H9 (cell line): ENCODE measurements at regions not wholly inside any gene's neighbourhood (a gene's known extent, or its start where the extent isn't known, plus 50 kb on each side); places are given as distances from the start of the nearest gene placed in this dataset.

ENCODE experiments used
- DNase-seq: peaks from one replicate; pipeline ENCODE4 v3.0.0-alpha.2; 2017
- H2AFZ ChIP-seq: one replicate; pipeline ENCODE4 v1.6.1; 2013; ENCODE audit warnings: mild to moderate bottlenecking, low read length, control low read depth, moderate library complexity
- H2AK5ac ChIP-seq: 2 replicates; pipeline ENCODE4 v1.6.1; 2013; ENCODE audit warnings: low read length, control low read depth, mixed read lengths; ENCODE audit not compliant: insufficient read length
- H2BK120ac ChIP-seq: one replicate; pipeline ENCODE4 v1.6.1; 2013; ENCODE audit warnings: low read depth, mild to moderate bottlenecking, low read length, control low read depth, inconsistent platforms; ENCODE audit not compliant: poor library complexity, severe bottlenecking
- H2BK12ac ChIP-seq: 2 replicates; pipeline ENCODE4 v1.6.1; 2013; ENCODE audit warnings: low read length, control low read depth, mixed read lengths, low read depth; ENCODE audit not compliant: insufficient read length
- H2BK15ac ChIP-seq: 2 replicates; pipeline ENCODE4 v1.6.1; 2013; ENCODE audit warnings: low read depth, low read length, control low read depth
- H2BK20ac ChIP-seq: one replicate; pipeline ENCODE4 v1.6.1; 2013; ENCODE audit warnings: low read depth, mild to moderate bottlenecking, low read length, control low read depth, inconsistent platforms; ENCODE audit not compliant: poor library complexity, severe bottlenecking
- H2BK5ac ChIP-seq: 2 replicates; pipeline ENCODE4 v1.6.1; 2013; ENCODE audit warnings: low read length, control low read depth, mixed read lengths; ENCODE audit not compliant: insufficient read length
- H3K14ac ChIP-seq: 2 replicates; pipeline ENCODE4 v1.6.1; 2013; ENCODE audit warnings: low read length, control low read depth; ENCODE audit not compliant: insufficient read depth
- H3K18ac ChIP-seq: 2 replicates; pipeline ENCODE4 v1.6.1; 2013; ENCODE audit warnings: low read depth, mild to moderate bottlenecking, mixed read lengths, low read length, control low read depth; ENCODE audit not compliant: insufficient read length
- H3K23ac ChIP-seq: 2 replicates; pipeline ENCODE4 v1.6.1; 2013; ENCODE audit warnings: low read length, control low read depth, mixed read lengths, low read depth; ENCODE audit not compliant: insufficient read length
- H3K23me2 ChIP-seq: 2 replicates; pipeline ENCODE4 v1.6.1; 2013; ENCODE audit warnings: low read depth, mild to moderate bottlenecking, mixed read lengths, low read length, control low read depth; ENCODE audit not compliant: insufficient read length, poor library complexity, severe bottlenecking
- H3K27ac ChIP-seq: 2 replicates; pipeline ENCODE4 v1.5.1; 2013; ENCODE audit warnings: low read length, control low read depth, mixed read lengths, low read depth; ENCODE audit not compliant: insufficient read length
- H3K27me3 ChIP-seq: 2 replicates; pipeline ENCODE4 v1.6.1; 2013; ENCODE audit warnings: low read length, control low read depth, inconsistent platforms; ENCODE audit not compliant: insufficient read depth
- H3K4ac ChIP-seq: 2 replicates; pipeline ENCODE4 v1.6.1; 2013; ENCODE audit warnings: low read depth, mild to moderate bottlenecking, control low read depth, inconsistent platforms, low read length, moderate library complexity
- H3K4me1 ChIP-seq: 2 replicates; pipeline ENCODE4 v1.6.1; 2013; ENCODE audit warnings: low read length, control low read depth, inconsistent platforms; ENCODE audit not compliant: insufficient read depth
- H3K4me2 ChIP-seq: 2 replicates; pipeline ENCODE4 v1.6.1; 2013; ENCODE audit warnings: low read length, control low read depth, mixed read lengths; ENCODE audit not compliant: insufficient read length, insufficient read depth
- H3K56ac ChIP-seq: 2 replicates; pipeline ENCODE4 v1.6.1; 2013; ENCODE audit warnings: low read depth, mild to moderate bottlenecking, mixed read lengths, low read length, control low read depth; ENCODE audit not compliant: insufficient read length
- H3K79me1 ChIP-seq: 2 replicates; pipeline ENCODE4 v1.6.1; 2013; ENCODE audit warnings: low read depth, mild to moderate bottlenecking, moderate library complexity, low read length, control low read depth, inconsistent platforms; ENCODE audit not compliant: insufficient read depth, poor library complexity, severe bottlenecking
- H3K79me2 ChIP-seq: 2 replicates; pipeline ENCODE4 v1.6.1; 2013; ENCODE audit warnings: low read length, control low read depth, inconsistent platforms; ENCODE audit not compliant: insufficient read depth
- H3K9ac ChIP-seq: 2 replicates; pipeline ENCODE4 v1.6.1; 2013; ENCODE audit warnings: low read length, control low read depth, mixed read lengths; ENCODE audit not compliant: insufficient read length; ENCODE audit errors: extremely low read depth
- H3K9me3 ChIP-seq: one replicate; pipeline ENCODE4 v1.6.1; 2013; ENCODE audit warnings: low read depth, low read length, inconsistent platforms; ENCODE audit not compliant: control insufficient read depth
- H3T11ph ChIP-seq: one replicate; pipeline ENCODE4 v1.6.1; 2013; ENCODE audit warnings: mild to moderate bottlenecking, low read length, control low read depth, inconsistent platforms
- H4K20me1 ChIP-seq: one replicate; pipeline ENCODE4 v1.6.1; 2013; ENCODE audit not compliant: control insufficient read depth, insufficient read length, insufficient read depth
- H4K5ac ChIP-seq: 2 replicates; pipeline ENCODE4 v1.6.1; 2013; ENCODE audit warnings: low read depth, mild to moderate bottlenecking, mixed read lengths, low read length, control low read depth; ENCODE audit not compliant: insufficient read length
- H4K8ac ChIP-seq: replicated peaks from 2 replicates; pipeline ENCODE4 v1.6.1; 2013; ENCODE audit warnings: low read length, control low read depth, mixed read lengths, low read depth; ENCODE audit not compliant: insufficient read length
- H4K91ac ChIP-seq: 2 replicates; pipeline ENCODE4 v1.6.1; 2013; ENCODE audit warnings: low read depth, mild to moderate bottlenecking, moderate library complexity, mixed read lengths, low read length, control low read depth; ENCODE audit not compliant: insufficient read length
- H3K27ac Mint-ChIP-seq, 3 experiments: 2 replicates in 2 of 3; 3 replicates in 1 of 3; pipeline ENCODE4 v1.8.0; 2020 to 2021; ENCODE audit warnings: mixed read lengths in 3 of 3, mild to moderate bottlenecking in 1 of 3, moderate library complexity in 1 of 3
- H3K27me3 Mint-ChIP-seq: 2 replicates; pipeline ENCODE4 v1.8.0; 2021; ENCODE audit warnings: low read depth, mild to moderate bottlenecking, moderate library complexity, mixed read lengths
- H3K36me3 Mint-ChIP-seq, 3 experiments: 2 replicates in 2 of 3; 3 replicates in 1 of 3; pipeline ENCODE4 v1.8.0; 2020 to 2021; ENCODE audit warnings: low read depth in 3 of 3, mixed read lengths in 3 of 3; ENCODE audit not compliant: insufficient read depth in 1 of 3
- H3K4me1 Mint-ChIP-seq, 2 experiments: 2 replicates each; pipeline ENCODE4 v1.8.0; 2020; ENCODE audit warnings: mixed read lengths in 2 of 2
- H3K4me3 Mint-ChIP-seq, 2 experiments: 2 replicates in 1 of 2; 3 replicates in 1 of 2; pipeline ENCODE4 v1.8.0; 2020 to 2021; ENCODE audit warnings: mild to moderate bottlenecking in 2 of 2, mixed read lengths in 2 of 2, moderate library complexity in 1 of 2
- H3K9me3 Mint-ChIP-seq, 2 experiments: 2 replicates in 1 of 2; 3 replicates in 1 of 2; pipeline ENCODE4 v1.8.0; 2020; ENCODE audit warnings: mild to moderate bottlenecking in 2 of 2, mixed read lengths in 2 of 2, moderate library complexity in 1 of 2
- CTCF ChIP-seq: fragments of 200-600 bp; sonication (generic); conservative IDR thresholded peaks from 3 replicates; pipeline ENCODE4 v1.8.0; 2021; ENCODE audit warnings: antibody characterized with exemption, mild to moderate bottlenecking
- WGBS: extraction: QIAGEN DNeasy Blood & Tissue Kit; methylation state at CpG from one replicate; pipeline ENCODE4 v1.1.7; 2013; ENCODE audit warnings: missing lambda C conversion rate, low lambda C conversion rate, mixed read lengths; ENCODE audit not compliant: insufficient read length; ENCODE audit errors: extremely low coverage; 5-methylcytosine and 5-hydroxymethylcytosine counted together

DNA sequence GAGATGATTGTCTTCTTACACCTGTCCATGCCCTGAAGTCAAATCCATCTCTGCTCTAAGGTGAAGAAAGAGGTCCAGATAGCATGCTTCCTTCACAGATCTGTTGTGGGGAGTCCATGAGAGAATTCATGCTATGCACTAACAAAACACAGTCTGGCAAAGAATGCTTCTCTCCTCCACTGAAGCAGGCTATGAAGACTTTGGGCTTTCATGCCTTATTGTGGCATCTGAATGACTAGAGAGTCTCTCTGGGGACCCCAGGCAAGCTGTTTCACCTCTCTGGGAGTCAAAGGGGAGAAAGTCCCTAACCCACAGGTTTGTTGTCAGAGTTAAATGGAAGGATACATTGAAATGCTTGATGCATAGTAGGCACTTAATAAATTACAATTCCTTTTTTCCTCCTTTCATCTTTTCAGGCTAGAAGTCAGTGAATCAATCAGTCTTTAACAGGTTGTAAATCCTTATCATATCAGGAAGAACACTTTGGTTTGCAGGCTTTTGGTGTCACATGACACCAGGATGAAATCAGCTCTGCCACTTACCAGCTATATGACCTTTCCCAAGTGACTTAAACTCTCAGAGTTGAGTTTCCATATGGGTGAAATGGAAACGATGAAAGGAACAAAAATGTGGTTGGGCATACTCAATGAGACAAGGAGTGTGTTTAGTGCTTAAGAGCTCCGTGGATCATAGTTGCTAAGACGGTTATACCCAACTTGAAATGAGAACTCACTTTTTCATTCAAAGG, 200.1 kb upstream of the DAB1 start:
- Histone ChIP-seq H3K9ac (no peak overlapping the region), H2BK12ac (no peak overlapping the region), H3K79me1 (no peaks in the 10 kb centered on the region), H3K56ac (no peak overlapping the region), H3K18ac (no peak overlapping the region), H2BK120ac (no peak overlapping the region), H3K27ac (no peak overlapping the region), H4K91ac (no peak overlapping the region), H3K23me2 (no peaks in the 10 kb centered on the region), H3T11ph (no peak overlapping the region), H2BK5ac (no peak overlapping the region), H3K4me1 (peaks cover 10% of the 10 kb centered on the region; the same call in 1 of the 2 replicates), H4K8ac (no peak overlapping the region), H3K79me2 (no peaks in the 10 kb centered on the region), H2BK15ac (no peak overlapping the region), H3K27me3 (no peaks in the 10 kb centered on the region), H3K4ac (no peak overlapping the region), H3K9me3 (no peaks in the 10 kb centered on the region), H2AK5ac (no peak overlapping the region), H2BK20ac (no peak overlapping the region), H2AFZ (no peak overlapping the region), H3K4me2 (no peak overlapping the region), H3K23ac (no peak overlapping the region), H4K20me1 (no peaks in the 10 kb centered on the region), H4K5ac (no peak overlapping the region), H3K14ac (no peak overlapping the region)
- H3K27ac Mint-ChIP-seq, result no peak overlapping the region
- H3K27me3 Mint-ChIP-seq, result no peaks in the 10 kb centered on the region
- WGBS, result no CpG with 5 or more reads among the region's 3 CpGs
- peaks cover 30% of the 10 kb centered on the region in 2 experiments for H3K4me1 Mint-ChIP-seq
- no peaks in the 10 kb centered on the region for H3K9me3 Mint-ChIP-seq
- no peak overlapping the region for H3K4me3 Mint-ChIP-seq
- no peak for DNase-seq
- no peak for TF ChIP-seq CTCF
- H3K36me3 Mint-ChIP-seq, result no peaks in the 10 kb centered on the region
